IPS DF 6.9 (cell line): ENCODE measurements at regions not wholly inside any gene's neighbourhood (a gene's known extent, or its start where the extent isn't known, plus 50 kb on each side); places are given as distances from the start of the nearest gene placed in this dataset.
"Not testable (repeated sequence)": the region's sequence is repeated elsewhere in the genome, so short reads cannot be mapped to it uniquely, and the experiment has no call there.

ENCODE experiments used
- DNase-seq: peaks from one replicate; pipeline ENCODE4 v3.0.0-alpha.2; 2013; ENCODE audit warnings: low read depth, low spot score
- H3K27ac ChIP-seq: one replicate; pipeline ENCODE4 v1.5.1; 2013; ENCODE audit warnings: low read length, control low read depth
- H3K27me3 ChIP-seq: 2 replicates; pipeline ENCODE4 v1.6.1; 2013; ENCODE audit warnings: mild to moderate bottlenecking, low read length; ENCODE audit not compliant: control insufficient read depth, insufficient read depth
- H3K36me3 ChIP-seq: 2 replicates; pipeline ENCODE4 v1.6.1; 2013; ENCODE audit warnings: low read length; ENCODE audit not compliant: control insufficient read depth, insufficient read depth
- H3K4me1 ChIP-seq: 2 replicates; pipeline ENCODE4 v1.6.1; 2013; ENCODE audit warnings: low read length; ENCODE audit not compliant: control insufficient read depth, insufficient read depth
- H3K4me3 ChIP-seq: 2 replicates; pipeline ENCODE4 v1.5.1; 2013; ENCODE audit warnings: mild to moderate bottlenecking, low read length
- H3K9me3 ChIP-seq: 2 replicates; pipeline ENCODE4 v1.6.1; 2013; ENCODE audit warnings: low read length, inconsistent platforms; ENCODE audit not compliant: control insufficient read depth, insufficient read depth
- WGBS: extraction: QIAGEN DNeasy Blood & Tissue Kit; methylation state at CpG from one replicate; pipeline ENCODE4 v1.1.7; 2013; ENCODE audit warnings: mixed read lengths, missing lambda C conversion rate; ENCODE audit not compliant: insufficient read length, insufficient coverage; 5-methylcytosine and 5-hydroxymethylcytosine counted together

DNA sequence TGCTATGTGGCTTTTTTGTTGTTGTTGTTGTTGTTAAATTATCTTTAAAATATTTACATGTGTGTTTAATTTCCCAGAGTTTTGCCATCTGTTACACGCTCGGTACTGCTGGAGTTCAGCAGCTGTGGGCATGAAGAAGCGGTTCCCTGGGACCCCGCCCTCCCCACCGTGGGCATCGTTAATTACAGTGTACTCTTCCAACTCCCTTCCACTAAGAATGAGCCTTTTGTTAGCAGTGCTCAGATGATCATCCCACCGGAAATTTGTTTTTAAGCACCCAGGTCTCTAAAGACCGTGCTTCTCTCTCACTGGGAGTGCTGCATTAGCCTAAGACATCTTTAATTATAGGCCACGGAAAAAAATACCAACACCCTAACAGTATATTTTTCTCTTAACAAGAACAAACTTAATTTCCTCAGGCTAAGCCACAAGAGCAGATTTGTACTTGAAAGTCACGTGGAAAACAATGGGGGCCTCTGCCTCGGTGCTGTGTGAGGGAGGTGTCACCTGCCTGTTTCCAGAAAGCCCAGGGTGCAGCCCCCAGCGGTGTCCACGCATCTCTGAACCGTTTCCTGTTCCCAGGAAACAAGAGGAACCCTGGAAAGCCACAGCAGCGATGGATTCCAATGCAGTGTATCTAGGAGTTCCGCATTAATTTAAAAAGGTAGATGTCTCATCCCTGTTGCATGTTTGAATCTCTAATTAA, 113.3 kb upstream of the FRMD1 start:
- WGBS, result no CpG with 5 or more reads among the region's 16 CpGs

GRCh38 chr6:168190646-168191443, 111.8 kb upstream of the FRMD1 start:
- WGBS, result no CpG with 5 or more reads among the region's 22 CpGs
- DNase-seq, result no peak
- Histone ChIP-seq H3K27ac (no peak overlapping the region), H3K9me3 (no peaks in the 10 kb centered on the region), H3K27me3 (no peaks in the 10 kb centered on the region), H3K4me1 (no peaks in the 10 kb centered on the region), H3K36me3 (no peaks in the 10 kb centered on the region), H3K4me3 (no peak overlapping the region)

More for the DNA sequence above, 113.3 kb upstream of the FRMD1 start:
- no peaks in the 10 kb centered on the region for H3K9me3 ChIP-seq
- no peaks in the 10 kb centered on the region for H3K36me3 ChIP-seq
- H3K27me3 ChIP-seq, result no peaks in the 10 kb centered on the region
- H3K27ac ChIP-seq, result no peak overlapping the region
- no peak overlapping the region for H3K4me3 ChIP-seq
- no peak for DNase-seq
- no peaks in the 10 kb centered on the region for H3K4me1 ChIP-seq

- Histone ChIP-seq H3K36me3 (no peaks in the 10 kb centered on the region), H3K9me3 (no peaks in the 10 kb centered on the region), H3K27me3 (no peaks in the 10 kb centered on the region), H3K4me3 (no peak overlapping the region), H3K27ac (no peak overlapping the region), H3K4me1 (no peaks in the 10 kb centered on the region)
- no CpG with 5 or more reads among the region's 21 CpGs for WGBS
- DNase-seq, result no peak
These were observed 111.0 kb upstream of the FRMD1 start for GRCh38 chr6:168190014-168190405.

GRCh38 chr6:168189200-168190013, 110.4 kb upstream of the FRMD1 start:
- H3K36me3 ChIP-seq, result no peaks in the 10 kb centered on the region
- WGBS, result no CpG with 5 or more reads among the region's 10 CpGs
- no peak for DNase-seq
- H3K27ac ChIP-seq, result no peak overlapping the region
- H3K9me3 ChIP-seq, result no peaks in the 10 kb centered on the region
- H3K27me3 ChIP-seq, result no peaks in the 10 kb centered on the region
- no peaks in the 10 kb centered on the region for H3K4me1 ChIP-seq
- no peak overlapping the region for H3K4me3 ChIP-seq

DNA sequence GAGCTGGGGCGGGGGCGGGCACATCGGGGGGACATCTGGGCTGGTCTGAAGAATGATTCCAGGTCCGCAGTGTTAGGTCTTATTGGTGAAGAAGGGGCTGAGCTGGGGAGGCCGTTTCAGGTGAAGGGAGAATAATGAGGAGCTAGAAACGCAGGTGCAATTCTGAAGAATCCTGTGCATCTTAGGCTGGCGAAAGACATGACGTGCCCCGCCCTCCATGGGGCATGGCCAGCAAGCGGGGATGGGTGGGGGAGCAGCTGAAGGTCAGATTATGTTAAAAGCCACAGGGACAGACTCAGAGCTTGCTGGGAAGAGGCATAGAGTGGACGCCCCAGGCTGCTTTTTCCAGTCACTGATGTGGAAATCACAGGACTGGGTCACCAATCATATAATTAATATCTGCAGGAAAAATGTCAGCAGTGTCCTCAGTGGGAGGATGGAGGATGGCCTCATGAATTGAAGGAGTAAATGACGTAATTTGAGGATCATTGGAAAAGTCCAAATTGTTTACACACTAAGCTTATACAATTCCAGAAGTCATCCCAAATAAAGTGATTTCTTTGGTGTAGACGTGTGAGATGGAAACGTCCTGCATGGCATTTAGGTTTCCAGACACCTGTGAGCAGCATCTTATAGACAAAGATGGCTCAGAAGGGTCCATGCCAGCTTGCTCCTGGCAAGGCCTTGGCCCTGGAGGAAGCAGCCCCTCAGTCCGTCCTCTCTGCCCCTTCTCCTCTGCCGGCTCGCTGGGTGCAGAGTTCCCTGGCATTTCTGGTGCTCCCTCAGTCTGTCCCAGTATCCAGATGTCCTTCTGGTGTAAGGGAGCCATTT, 109.6 kb upstream of the FRMD1 start:
- H3K36me3 ChIP-seq, result no peaks in the 10 kb centered on the region
- WGBS, result no CpG with 5 or more reads among the region's 17 CpGs
- no peak overlapping the region for H3K4me3 ChIP-seq
- no peak overlapping the region for H3K27ac ChIP-seq
- no peaks in the 10 kb centered on the region for H3K4me1 ChIP-seq
- DNase-seq, result no peak
- no peaks in the 10 kb centered on the region for H3K9me3 ChIP-seq
- H3K27me3 ChIP-seq, result no peaks in the 10 kb centered on the region

GRCh38 chr6:168186438-168186837, 107.4 kb upstream of the FRMD1 start:
- H3K4me3 ChIP-seq, result no peak overlapping the region
- no peak for DNase-seq
- WGBS, result no CpG with 5 or more reads among the region's 5 CpGs
- H3K36me3 ChIP-seq, result no peaks in the 10 kb centered on the region
- H3K9me3 ChIP-seq, result no peaks in the 10 kb centered on the region
- peaks cover 2% of the 10 kb centered on the region; the same call in 1 of the 2 replicates for H3K4me1 ChIP-seq
- no peaks in the 10 kb centered on the region for H3K27me3 ChIP-seq
- no peak overlapping the region for H3K27ac ChIP-seq

DNA sequence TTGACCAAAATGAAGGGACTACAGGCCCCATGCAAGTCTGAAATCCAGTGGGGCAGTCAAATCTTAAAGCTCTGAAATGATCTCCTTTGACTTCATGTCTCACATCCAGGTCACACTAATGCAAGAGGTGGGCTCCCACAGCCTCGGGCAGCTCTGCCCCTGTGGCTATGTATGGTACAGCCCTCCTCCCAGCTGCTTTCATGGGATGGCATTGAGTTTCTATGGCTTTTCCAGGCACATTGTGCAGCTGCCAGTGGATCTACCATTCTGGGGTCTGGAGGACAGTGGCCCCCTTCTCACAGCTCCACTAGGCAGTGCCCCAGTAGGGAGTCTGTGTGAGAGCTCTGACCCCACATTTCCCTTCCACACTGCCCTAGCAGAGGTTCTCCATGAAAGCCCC, 107.0 kb upstream of the FRMD1 start:
- H3K9me3 ChIP-seq, DNase-seq, H3K4me1 ChIP-seq, H3K27me3 ChIP-seq, H3K27ac ChIP-seq, H3K4me3 ChIP-seq, H3K36me3 ChIP-seq: not testable (repeated sequence)
- WGBS, result no CpG with 5 or more reads among the region's 1 CpG

- Histone ChIP-seq H3K9me3 (no peaks in the 10 kb centered on the region), H3K4me3 (no peak overlapping the region), H3K27me3 (no peaks in the 10 kb centered on the region), H3K4me1 (peaks cover 6% of the 10 kb centered on the region), H3K27ac (no peak overlapping the region), H3K36me3 (no peaks in the 10 kb centered on the region)
- no peak for DNase-seq
- no CpG with 5 or more reads among the region's 5 CpGs for WGBS
These were observed 105.7 kb upstream of the FRMD1 start for GRCh38 chr6:168184701-168185100.

- peaks cover 6% of the 10 kb centered on the region for H3K4me1 ChIP-seq
- no peaks in the 10 kb centered on the region for H3K36me3 ChIP-seq
- no peak for DNase-seq
- H3K9me3 ChIP-seq, result no peaks in the 10 kb centered on the region
- no peak overlapping the region for H3K27ac ChIP-seq
- no peaks in the 10 kb centered on the region for H3K27me3 ChIP-seq
- no CpG with 5 or more reads among the region's 6 CpGs for WGBS
- no peak overlapping the region for H3K4me3 ChIP-seq
These were observed 104.6 kb upstream of the FRMD1 start for GRCh38 chr6:168183613-168183970.
